Stimulated activated naive CD8-positive, alpha-beta T cell treated with anti-CD3 and anti-CD28 coated beads, Interleukin-15, Interleukin-2, amounts not matched to agents 100 ng/mL and 50 ng/mL, for 24 hours (primary cell): ENCODE measurements at regions not wholly inside any gene's neighbourhood (a gene's known extent, or its start where the extent isn't known, plus 50 kb on each side); places are given as distances from the start of the nearest gene placed in this dataset.

Source experiments
- H3K27ac Mint-ChIP-seq: one replicate; pipeline ENCODE4 v1.8.0; 2021; ENCODE audit warnings: mild to moderate bottlenecking, mixed read lengths
- H3K27me3 Mint-ChIP-seq: one replicate; pipeline ENCODE4 v1.8.0; 2021; ENCODE audit warnings: mixed read lengths
- H3K36me3 Mint-ChIP-seq: one replicate; pipeline ENCODE4 v1.8.0; 2021; ENCODE audit warnings: low read depth, mixed read lengths
- H3K4me1 Mint-ChIP-seq: one replicate; pipeline ENCODE4 v1.8.0; 2021; ENCODE audit warnings: low read depth, mixed read lengths
- H3K4me3 Mint-ChIP-seq: one replicate; pipeline ENCODE4 v1.8.0; 2021; ENCODE audit warnings: mild to moderate bottlenecking, mixed read lengths
- H3K9me3 Mint-ChIP-seq: one replicate; pipeline ENCODE4 v1.8.0; 2021; ENCODE audit warnings: mixed read lengths

DNA sequence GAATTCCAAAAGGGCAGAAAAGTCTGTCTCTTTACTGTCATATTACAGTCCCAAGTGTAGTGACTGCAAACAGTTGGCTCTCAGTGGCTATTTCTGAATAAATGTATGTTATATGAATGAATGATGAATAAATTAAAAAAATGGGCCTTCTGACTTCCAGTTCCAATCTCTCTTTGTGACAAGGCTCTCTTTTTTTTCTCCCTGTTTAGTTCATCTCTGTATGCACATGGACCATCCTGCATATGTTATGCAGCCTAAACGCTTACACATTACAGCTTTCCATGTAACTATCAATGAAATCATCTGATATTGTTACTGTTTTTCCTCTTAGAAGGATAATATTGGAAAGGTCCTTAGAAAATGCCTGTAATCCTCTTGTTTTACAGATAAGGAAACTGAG is 363.0 kb downstream of the NUF2 start:
- Mint-ChIP-seq H3K4me3 (no peak overlapping the region), H3K4me1 (no peaks in the 10 kb centered on the region), H3K27ac (no peak overlapping the region), H3K9me3 (peaks cover 11% of the 10 kb centered on the region), H3K27me3 (no peaks in the 10 kb centered on the region), H3K36me3 (no peaks in the 10 kb centered on the region)

DNA sequence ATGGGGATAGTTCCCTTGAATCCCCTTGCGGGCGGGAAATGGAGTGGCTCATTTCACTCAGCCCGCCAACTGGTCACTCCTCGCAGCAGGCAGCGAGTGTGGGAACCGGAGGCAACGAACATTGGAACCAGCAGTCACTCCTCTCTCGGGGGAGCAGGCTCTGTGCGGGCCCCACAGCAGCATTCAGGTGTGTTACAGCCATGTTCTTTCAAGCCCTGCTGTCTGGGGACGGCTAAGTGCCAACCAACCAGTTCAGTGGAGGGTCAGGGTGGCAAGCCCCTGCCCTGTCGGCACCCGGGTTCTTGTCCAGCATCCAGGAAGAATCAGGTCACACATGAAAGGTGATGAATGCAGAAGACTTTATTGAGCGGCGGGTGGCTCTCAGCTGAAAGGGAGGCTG is 370.5 kb downstream of the NUF2 start:
- Mint-ChIP-seq H3K27ac (no peak overlapping the region), H3K36me3 (no peaks in the 10 kb centered on the region), H3K4me3 (no peak overlapping the region), H3K9me3 (peaks cover 10% of the 10 kb centered on the region), H3K27me3 (no peaks in the 10 kb centered on the region), H3K4me1 (no peaks in the 10 kb centered on the region)

DNA sequence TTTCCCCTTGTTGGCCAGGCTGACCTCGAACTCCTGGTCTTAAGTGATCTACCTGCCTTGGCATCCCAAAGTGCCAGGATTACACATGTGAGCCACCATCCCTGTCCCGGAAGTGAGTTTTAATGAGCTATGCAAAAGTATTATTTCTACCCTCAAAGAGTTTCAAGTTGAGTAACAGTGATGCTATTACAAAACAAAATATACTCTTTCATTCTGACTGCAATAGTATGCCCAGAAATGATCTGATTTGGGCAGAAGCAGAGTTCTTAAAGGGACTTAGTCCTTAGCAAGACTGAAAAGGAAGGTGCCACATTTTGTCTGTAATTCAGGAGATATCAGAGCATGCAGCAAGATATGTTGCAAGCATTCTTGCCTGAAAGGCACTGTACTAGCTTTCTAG is 375.4 kb downstream of the NUF2 start:
- Mint-ChIP-seq H3K27me3 (no peaks in the 10 kb centered on the region), H3K4me3 (no peak overlapping the region), H3K4me1 (no peaks in the 10 kb centered on the region), H3K36me3 (no peaks in the 10 kb centered on the region), H3K9me3 (peaks cover under 1% of the 10 kb centered on the region), H3K27ac (no peak overlapping the region)

DNA sequence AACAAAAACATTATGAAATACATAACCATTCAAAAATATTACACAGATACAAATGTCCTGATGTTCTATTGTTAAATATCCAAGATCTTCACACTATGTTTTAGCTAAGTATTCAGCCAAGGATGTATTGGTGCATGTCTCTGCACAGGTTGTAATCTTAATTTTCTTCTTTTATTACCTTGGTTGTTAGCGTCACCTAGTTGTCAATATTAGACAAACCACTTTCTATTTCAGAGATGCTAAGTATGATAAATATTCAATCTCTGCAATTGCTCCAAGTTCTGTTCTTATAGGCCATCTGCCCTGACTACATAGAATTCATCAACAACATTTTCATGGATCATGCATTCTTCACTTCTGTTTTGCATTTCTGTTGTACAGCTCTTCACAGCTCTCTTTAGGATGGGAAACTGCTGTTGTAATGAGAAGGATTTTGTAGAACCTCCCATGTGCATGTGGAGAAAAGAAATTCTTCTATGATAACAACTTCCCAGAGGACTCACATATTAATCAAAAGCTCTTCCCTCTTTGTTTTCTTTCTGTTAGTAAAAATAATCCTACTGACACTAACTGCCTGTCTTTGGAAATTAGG is 380.1 kb downstream of the NUF2 start:
- no peaks in the 10 kb centered on the region for H3K9me3 Mint-ChIP-seq
- H3K36me3 Mint-ChIP-seq, result no peaks in the 10 kb centered on the region
- H3K27me3 Mint-ChIP-seq, result no peaks in the 10 kb centered on the region
- no peaks in the 10 kb centered on the region for H3K4me1 Mint-ChIP-seq
- H3K4me3 Mint-ChIP-seq, result no peak overlapping the region
- no peak overlapping the region for H3K27ac Mint-ChIP-seq

GRCh38 chr1:163703794-163704193 is 382.0 kb downstream of the NUF2 start:
- no peaks in the 10 kb centered on the region for H3K9me3 Mint-ChIP-seq
- H3K4me3 Mint-ChIP-seq, result no peak overlapping the region
- H3K36me3 Mint-ChIP-seq, result no peaks in the 10 kb centered on the region
- no peaks in the 10 kb centered on the region for H3K4me1 Mint-ChIP-seq
- no peaks in the 10 kb centered on the region for H3K27me3 Mint-ChIP-seq
- no peak overlapping the region for H3K27ac Mint-ChIP-seq

DNA sequence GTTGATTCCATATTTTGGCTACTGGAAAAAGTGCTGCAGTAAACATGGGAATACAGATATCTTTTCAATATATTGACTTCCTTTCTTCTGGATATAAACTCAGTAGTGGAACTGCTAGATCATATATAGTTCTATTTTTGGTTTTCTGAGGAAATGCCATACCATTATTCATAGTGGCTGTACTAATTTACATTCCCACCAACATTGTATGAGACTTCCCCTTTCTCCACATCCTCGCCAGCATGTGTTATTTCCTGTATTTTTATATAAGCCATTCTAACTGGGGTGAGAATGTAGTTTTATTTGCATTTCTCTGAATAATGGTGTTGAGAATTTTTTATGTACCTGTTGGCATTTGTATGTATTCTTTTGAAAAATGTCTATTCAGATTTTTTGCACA is 385.2 kb downstream of the NUF2 start:
- Mint-ChIP-seq H3K4me3 (no peak overlapping the region), H3K4me1 (no peaks in the 10 kb centered on the region), H3K36me3 (no peaks in the 10 kb centered on the region), H3K9me3 (no peaks in the 10 kb centered on the region), H3K27me3 (no peaks in the 10 kb centered on the region), H3K27ac (no peak overlapping the region)

DNA sequence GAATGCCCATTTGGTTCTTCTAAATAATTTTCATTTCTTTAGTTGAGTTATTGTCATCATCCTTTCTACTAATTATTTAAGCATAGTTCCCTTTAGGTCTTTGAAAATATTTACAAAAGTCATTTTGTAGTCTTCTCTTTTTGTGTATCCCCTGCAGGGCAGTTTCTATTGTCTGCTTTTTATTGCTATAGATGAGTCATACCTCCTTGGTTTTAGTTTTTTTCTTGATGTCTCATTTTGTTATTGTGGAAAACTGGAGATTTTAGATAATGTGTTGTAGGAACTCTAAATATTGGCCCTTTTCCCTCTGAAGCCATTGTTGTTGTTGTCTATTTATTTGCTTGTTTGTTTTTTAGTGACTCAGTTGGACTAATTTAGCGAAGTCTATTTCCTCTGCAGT is 387.9 kb downstream of the NUF2 start:
- H3K27ac Mint-ChIP-seq, result no peak overlapping the region
- no peaks in the 10 kb centered on the region for H3K4me1 Mint-ChIP-seq
- no peaks in the 10 kb centered on the region for H3K36me3 Mint-ChIP-seq
- H3K27me3 Mint-ChIP-seq, result no peaks in the 10 kb centered on the region
- H3K9me3 Mint-ChIP-seq, result no peaks in the 10 kb centered on the region
- H3K4me3 Mint-ChIP-seq, result no peak overlapping the region

DNA sequence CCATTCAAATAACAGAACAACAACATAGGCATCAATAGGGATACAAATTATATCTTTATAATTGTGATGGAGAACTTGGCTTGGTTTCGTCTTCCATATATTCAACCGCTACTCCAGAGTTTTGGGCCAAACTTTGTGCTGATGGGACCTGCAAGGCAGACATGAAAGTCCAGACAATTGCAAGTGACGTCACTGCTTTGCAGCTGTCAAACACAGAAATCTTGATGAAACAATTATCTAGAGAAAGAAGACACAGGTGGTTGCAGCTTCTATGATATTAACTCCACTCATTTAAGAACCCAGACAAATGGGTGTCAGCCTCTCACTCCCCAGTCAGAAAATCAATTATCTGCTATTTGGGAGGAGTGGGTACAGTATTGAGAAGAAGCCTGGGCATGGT is 390.6 kb downstream of the NUF2 start:
- H3K27ac Mint-ChIP-seq, result no peak overlapping the region
- peaks cover 2% of the 10 kb centered on the region for H3K9me3 Mint-ChIP-seq
- no peak overlapping the region for H3K4me3 Mint-ChIP-seq
- H3K27me3 Mint-ChIP-seq, result no peaks in the 10 kb centered on the region
- no peaks in the 10 kb centered on the region for H3K36me3 Mint-ChIP-seq
- no peaks in the 10 kb centered on the region for H3K4me1 Mint-ChIP-seq

- H3K27ac Mint-ChIP-seq, result no peak overlapping the region
- no peaks in the 10 kb centered on the region for H3K27me3 Mint-ChIP-seq
- H3K4me3 Mint-ChIP-seq, result no peak overlapping the region
- H3K9me3 Mint-ChIP-seq, result peaks cover 24% of the 10 kb centered on the region
- no peaks in the 10 kb centered on the region for H3K36me3 Mint-ChIP-seq
- H3K4me1 Mint-ChIP-seq, result no peaks in the 10 kb centered on the region
Observed at GRCh38 chr1:163720294-163720693, 398.5 kb downstream of the NUF2 start.

- no peaks in the 10 kb centered on the region for H3K36me3 Mint-ChIP-seq
- H3K4me3 Mint-ChIP-seq, result no peak overlapping the region
Observed at GRCh38 chr1:163725551-163725950, 403.8 kb downstream of the NUF2 start.

DNA sequence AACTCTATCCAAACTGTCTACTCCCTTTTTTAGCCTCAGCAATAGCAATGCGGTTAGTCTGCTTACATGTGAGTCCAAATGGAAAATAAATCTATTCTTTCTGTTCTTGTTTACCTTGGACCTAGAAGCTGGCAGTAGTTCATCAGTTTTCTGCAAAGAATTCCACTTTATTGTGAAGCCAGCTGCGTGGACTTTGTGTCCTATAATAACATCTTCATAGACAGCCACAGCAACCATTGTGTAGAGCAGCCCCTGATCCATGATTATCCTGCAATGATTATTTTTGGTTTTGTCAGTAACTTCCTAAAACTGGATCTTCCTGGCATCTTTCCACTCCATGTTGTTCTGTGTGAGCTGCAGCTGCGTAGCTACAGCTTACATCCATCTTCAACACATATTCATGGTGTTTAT is 408.7 kb downstream of the NUF2 start:
- no peak overlapping the region for H3K4me3 Mint-ChIP-seq
- no peaks in the 10 kb centered on the region for H3K27me3 Mint-ChIP-seq
- peaks cover 16% of the 10 kb centered on the region for H3K9me3 Mint-ChIP-seq
- H3K36me3 Mint-ChIP-seq, result no peaks in the 10 kb centered on the region
- no peaks in the 10 kb centered on the region for H3K4me1 Mint-ChIP-seq
- no peak overlapping the region for H3K27ac Mint-ChIP-seq

More at GRCh38 chr1:163725551-163725950, 403.8 kb downstream of the NUF2 start:
- no peak overlapping the region for H3K27ac Mint-ChIP-seq
- no peaks in the 10 kb centered on the region for H3K27me3 Mint-ChIP-seq
- H3K9me3 Mint-ChIP-seq, result peaks cover 12% of the 10 kb centered on the region
- no peaks in the 10 kb centered on the region for H3K4me1 Mint-ChIP-seq

DNA sequence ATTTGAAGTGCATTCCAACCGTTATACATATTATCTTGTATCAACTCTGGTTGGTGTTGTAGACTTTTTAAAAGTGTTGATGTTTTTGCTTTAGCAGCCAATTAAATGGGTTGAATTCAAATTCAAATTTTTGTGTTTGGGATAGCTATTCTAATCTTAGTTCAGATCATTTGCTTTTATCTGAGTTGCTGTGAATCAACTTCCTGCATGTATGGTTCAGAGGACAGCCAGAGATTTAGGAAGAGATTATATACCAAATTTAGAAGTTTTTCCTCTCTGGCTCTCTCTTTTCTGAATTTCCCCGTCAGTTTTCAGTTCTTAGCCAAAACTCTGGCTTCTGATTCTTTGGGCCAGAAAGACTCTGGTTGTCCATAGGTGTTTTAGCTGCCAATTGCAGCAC is 415.5 kb downstream of the NUF2 start:
- no peak overlapping the region for H3K27ac Mint-ChIP-seq
- H3K36me3 Mint-ChIP-seq, result no peaks in the 10 kb centered on the region
- no peaks in the 10 kb centered on the region for H3K4me1 Mint-ChIP-seq
- H3K9me3 Mint-ChIP-seq, result peaks cover 8% of the 10 kb centered on the region
- no peaks in the 10 kb centered on the region for H3K27me3 Mint-ChIP-seq
- H3K4me3 Mint-ChIP-seq, result no peak overlapping the region

DNA sequence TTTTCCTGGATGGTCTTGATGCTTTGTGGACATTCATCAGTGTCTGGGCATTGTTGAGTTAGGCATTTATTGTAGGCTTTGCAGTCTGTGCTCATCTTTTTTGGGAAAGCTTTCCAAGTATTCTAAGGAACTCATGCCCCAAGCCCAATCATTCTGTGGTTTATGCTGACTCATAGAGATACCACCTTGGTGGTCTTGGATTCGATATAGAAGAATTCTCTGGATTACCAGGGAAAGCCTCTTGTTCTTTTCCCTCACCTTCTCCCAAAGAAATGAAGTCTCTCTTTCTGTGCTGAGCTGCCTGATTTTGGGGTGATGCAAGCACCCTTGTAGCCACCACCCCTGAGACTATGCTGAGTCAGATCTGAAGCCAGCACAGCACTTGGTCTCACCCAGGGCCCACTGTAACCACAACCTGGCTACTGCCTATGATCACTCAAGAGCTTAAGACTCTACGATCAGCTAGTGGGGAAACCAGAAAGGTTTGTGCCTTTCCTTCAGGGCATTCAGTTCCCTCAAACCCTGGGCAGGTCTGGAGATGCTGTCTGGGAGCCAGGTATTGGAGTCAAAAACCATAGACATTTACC is 422.6 kb downstream of the NUF2 start:
- H3K27me3 Mint-ChIP-seq, result no peaks in the 10 kb centered on the region
- H3K4me3 Mint-ChIP-seq, result no peak overlapping the region
- H3K27ac Mint-ChIP-seq, result no peak overlapping the region
- H3K36me3 Mint-ChIP-seq, result no peaks in the 10 kb centered on the region
- H3K9me3 Mint-ChIP-seq, result peaks cover 7% of the 10 kb centered on the region
- no peaks in the 10 kb centered on the region for H3K4me1 Mint-ChIP-seq

DNA sequence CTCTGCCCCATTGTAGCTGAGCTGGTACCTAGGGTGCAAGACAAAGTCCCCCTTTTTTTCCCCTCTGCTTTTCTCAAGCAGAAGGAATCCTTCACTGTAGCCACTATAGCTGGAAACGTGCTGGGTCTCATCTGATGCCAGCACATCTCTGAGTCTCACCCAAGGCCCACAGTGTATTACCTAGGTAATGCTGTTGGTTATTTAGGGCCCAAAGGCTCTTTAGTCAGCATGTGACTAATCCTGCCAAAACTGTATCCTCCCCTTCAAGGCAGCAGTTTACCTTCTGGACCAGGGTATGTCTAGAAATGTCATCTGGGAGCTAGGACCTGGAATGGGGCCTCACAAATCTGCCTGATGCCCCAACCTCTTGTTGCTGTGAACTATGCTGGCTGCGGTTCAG is 423.4 kb downstream of the NUF2 start:
- H3K36me3 Mint-ChIP-seq, result no peaks in the 10 kb centered on the region
- no peak overlapping the region for H3K4me3 Mint-ChIP-seq
- no peaks in the 10 kb centered on the region for H3K4me1 Mint-ChIP-seq

DNA sequence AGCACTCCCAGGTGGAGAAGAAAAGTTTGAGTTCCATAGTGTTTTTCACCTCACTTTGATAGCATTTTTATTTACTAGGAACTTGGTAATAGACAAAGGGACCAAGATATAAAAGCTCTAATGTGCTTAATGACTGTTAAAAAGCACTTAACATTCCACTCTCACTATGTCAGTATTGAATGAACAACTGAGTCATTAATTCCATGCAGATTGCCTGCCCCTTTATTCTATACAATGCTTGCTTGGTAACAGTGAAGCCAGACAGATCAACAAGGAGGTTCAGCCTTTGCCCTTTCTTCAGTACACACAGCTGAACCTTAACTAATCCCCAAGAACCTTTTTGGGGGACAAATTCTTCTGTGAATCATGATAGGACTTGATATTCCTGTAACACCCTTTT is 425.5 kb downstream of the NUF2 start:
- peaks cover 11% of the 10 kb centered on the region for H3K9me3 Mint-ChIP-seq
- no peaks in the 10 kb centered on the region for H3K27me3 Mint-ChIP-seq
- no peak overlapping the region for H3K4me3 Mint-ChIP-seq
- no peaks in the 10 kb centered on the region for H3K4me1 Mint-ChIP-seq
- no peaks in the 10 kb centered on the region for H3K36me3 Mint-ChIP-seq
- H3K27ac Mint-ChIP-seq, result no peak overlapping the region

More for the DNA sequence above, 423.4 kb downstream of the NUF2 start:
- Mint-ChIP-seq H3K27me3 (no peaks in the 10 kb centered on the region), H3K9me3 (peaks cover 11% of the 10 kb centered on the region), H3K27ac (no peak overlapping the region)

DNA sequence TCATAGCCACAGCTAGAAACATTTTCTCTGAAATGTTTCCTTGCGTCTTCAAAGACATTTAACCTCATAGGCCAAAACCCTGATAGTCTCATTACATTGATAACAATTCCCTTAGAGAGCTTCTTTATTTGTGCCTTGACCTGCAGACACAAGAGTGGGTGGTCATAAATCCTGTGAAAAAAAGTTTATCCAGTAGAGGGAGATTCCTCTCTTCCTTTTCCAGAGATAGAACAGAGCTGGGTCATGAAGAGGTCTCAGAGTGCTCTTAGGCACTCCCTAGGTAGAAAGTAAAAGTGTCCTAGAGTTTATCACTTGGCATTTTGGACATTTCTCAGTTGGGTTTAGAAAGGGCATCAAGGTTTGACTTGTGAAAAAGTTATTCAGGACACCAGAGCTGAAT is 426.1 kb downstream of the NUF2 start:
- H3K4me3 Mint-ChIP-seq, result no peak overlapping the region
- no peaks in the 10 kb centered on the region for H3K4me1 Mint-ChIP-seq
- H3K27ac Mint-ChIP-seq, result no peak overlapping the region
- H3K9me3 Mint-ChIP-seq, result peaks cover 6% of the 10 kb centered on the region
- no peaks in the 10 kb centered on the region for H3K36me3 Mint-ChIP-seq
- H3K27me3 Mint-ChIP-seq, result no peaks in the 10 kb centered on the region
